ENCODE measurements at regions not wholly inside any gene's neighbourhood (a gene's known extent, or its start where the extent isn't known, plus 50 kb on each side); places are given as distances from the start of the nearest gene placed in this dataset.

GRCh38 chr6:105814745-105815536 is 271.2 kb upstream of the PRDM1 start:
- DNase-seq (ENCODE audit: low read depth), result no peak

GRCh38 chr6:105810922-105811482 is 275.1 kb upstream of the PRDM1 start:
- no peak for DNase-seq (ENCODE audit: low read depth)

GRCh38 chr6:105810105-105810921 is 275.8 kb upstream of the PRDM1 start:
- DNase-seq (ENCODE audit: low read depth), result peak; percentile 50

- DNase-seq (ENCODE audit: low read depth), result no peak
Measured at GRCh38 chr6:105808571-105808970, 277.6 kb upstream of the PRDM1 start.

GRCh38 chr6:105807905-105808304 is 278.2 kb upstream of the PRDM1 start:
- no peak for DNase-seq (ENCODE audit: low read depth)

GRCh38 chr6:105806486-105806920 is 279.6 kb upstream of the PRDM1 start:
- DNase-seq (ENCODE audit: low read depth), result no peak

- DNase-seq (ENCODE audit: low read depth), result peak; percentile 17
Measured at GRCh38 chr6:105805501-105806023, 280.6 kb upstream of the PRDM1 start.

- peak; percentile 7 for DNase-seq (ENCODE audit: low read depth)
Measured at GRCh38 chr6:105804424-105804823, 281.7 kb upstream of the PRDM1 start.

GRCh38 chr6:105804000-105804399 is 282.1 kb upstream of the PRDM1 start:
- no peak for DNase-seq (ENCODE audit: low read depth)

- DNase-seq (ENCODE audit: low read depth), result no peak
Measured at GRCh38 chr6:105803442-105803841, 282.7 kb upstream of the PRDM1 start.

GRCh38 chr6:105802703-105803102 is 283.4 kb upstream of the PRDM1 start:
- no peak for DNase-seq (ENCODE audit: low read depth)

- DNase-seq (ENCODE audit: low read depth), result no peak
Measured at GRCh38 chr6:105800871-105801270, 285.3 kb upstream of the PRDM1 start.

GRCh38 chr6:105800398-105800797 is 285.7 kb upstream of the PRDM1 start:
- no peak for DNase-seq (ENCODE audit: low read depth)

- no peak for DNase-seq (ENCODE audit: low read depth)
Measured at GRCh38 chr6:105799056-105799455, 287.1 kb upstream of the PRDM1 start.

- DNase-seq (ENCODE audit: low read depth), result peak; percentile 15
Measured at GRCh38 chr6:105797983-105798453, 288.1 kb upstream of the PRDM1 start.

GRCh38 chr6:105797286-105797979 is 288.7 kb upstream of the PRDM1 start:
- DNase-seq (ENCODE audit: low read depth), result no peak

- no peak for DNase-seq (ENCODE audit: low read depth)
Measured at GRCh38 chr6:105795913-105796517, 290.1 kb upstream of the PRDM1 start.

- DNase-seq (ENCODE audit: low read depth), result no peak
Measured at GRCh38 chr6:105795366-105795765, 290.8 kb upstream of the PRDM1 start.

- DNase-seq (ENCODE audit: low read depth), result no peak
Measured at GRCh38 chr6:105794870-105795269, 291.3 kb upstream of the PRDM1 start.

GRCh38 chr6:105794239-105794638 is 291.9 kb upstream of the PRDM1 start:
- no peak for DNase-seq (ENCODE audit: low read depth)

- no peak for DNase-seq (ENCODE audit: low read depth)
Measured at GRCh38 chr6:105793130-105793529, 293.0 kb upstream of the PRDM1 start.
